Left ventricle myocardium inferior (tissue), 1 donor: ENCODE measurements at regions not wholly inside any gene's neighbourhood (a gene's known extent, or its start where the extent isn't known, plus 50 kb on each side); places are given as distances from the start of the nearest gene placed in this dataset.

ENCODE experiments used
- DNase-seq: peaks from one replicate; pipeline ENCODE4 v3.0.0-alpha.2; 2020
- H3K27ac ChIP-seq: fragments of 200-600 bp; replicated peaks from 2 replicates; pipeline ENCODE4 v1.8.0; 2021
- H3K27me3 ChIP-seq: fragments of 200-600 bp; 2 replicates; pipeline ENCODE4 v1.8.0; 2021; ENCODE audit warnings: low read depth
- H3K36me3 ChIP-seq: fragments of 200-600 bp; 2 replicates; pipeline ENCODE4 v1.8.0; 2021
- H3K4me1 ChIP-seq: fragments of 200-600 bp; 2 replicates; pipeline ENCODE4 v1.8.0; 2021
- H3K4me3 ChIP-seq: fragments of 200-600 bp; 2 replicates; pipeline ENCODE4 v1.8.0; 2021; ENCODE audit warnings: mild to moderate bottlenecking, moderate library complexity
- H3K9me3 ChIP-seq: fragments of 200-600 bp; replicated peaks from 2 replicates; pipeline ENCODE4 v1.8.0; 2021
- CTCF ChIP-seq: fragments of 200-600 bp; IDR thresholded peaks from 2 replicates; pipeline ENCODE4 v1.8.0; 2021; ENCODE audit warnings: antibody characterized with exemption, mild to moderate bottlenecking, borderline replicate concordance
- intact Hi-C: fragments of 100-400 bp; cut with micrococcal nuclease; formaldehyde crosslinking; loops from one replicate; pipeline ENCODE4 v1.11.0; 2022
- donor health status: DM: no; HTN: yes; CAD: no; lungs with severe emphysema.

DNA sequence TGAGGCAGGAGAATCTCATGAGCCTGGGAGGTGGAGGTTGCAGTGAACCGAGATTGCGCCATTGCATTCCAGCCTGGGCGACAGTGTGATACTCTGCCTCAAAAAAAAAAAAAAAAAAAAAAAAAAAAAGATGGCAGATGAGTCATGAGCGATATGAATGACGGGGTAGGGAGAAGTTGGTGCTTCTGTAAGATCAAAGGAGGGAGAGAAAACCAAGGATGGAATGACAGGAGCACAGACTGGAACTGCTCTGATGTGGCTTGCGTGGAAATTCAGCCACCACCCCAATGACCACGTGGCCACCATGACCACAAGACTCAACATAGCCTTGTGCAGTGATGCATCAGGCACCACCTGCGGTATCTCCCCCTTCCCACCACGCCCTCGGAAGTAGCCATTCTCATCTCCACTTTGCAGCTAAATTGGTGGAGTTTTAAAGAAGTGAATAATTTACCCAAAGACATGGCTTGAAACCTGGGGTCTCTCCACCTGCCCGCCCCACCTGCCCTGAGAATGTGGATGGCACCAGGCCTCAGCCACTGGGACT lies 96.0 kb downstream of the ACKR3 start:
- intact Hi-C loops: no loop called here
- Histone ChIP-seq H3K27ac (no peak overlapping the region), H3K27me3 (no peaks in the 10 kb centered on the region), H3K9me3 (peaks cover 15% of the 10 kb centered on the region), H3K4me3 (no peak overlapping the region), H3K36me3 (no peaks in the 10 kb centered on the region), H3K4me1 (peaks cover 36% of the 10 kb centered on the region)
- TF ChIP-seq CTCF: no peak
- DNase-seq: no peak

GRCh38 chr2:236666646-236667204 lies 97.1 kb downstream of the ACKR3 start:
- DNase-seq: no peak
- no peaks in the 10 kb centered on the region for H3K27me3 ChIP-seq
- no peak for TF ChIP-seq CTCF
- no peaks in the 10 kb centered on the region for H3K36me3 ChIP-seq
- H3K9me3 ChIP-seq: peaks cover 15% of the 10 kb centered on the region
- no peak overlapping the region for H3K4me3 ChIP-seq
- H3K4me1 ChIP-seq: peaks cover 25% of the 10 kb centered on the region
- intact Hi-C loops: no loop called here
- no peak overlapping the region for H3K27ac ChIP-seq

GRCh38 chr2:236667526-236667925 lies 97.9 kb downstream of the ACKR3 start:
- Histone ChIP-seq H3K27ac (no peak overlapping the region), H3K4me1 (peaks cover 17% of the 10 kb centered on the region), H3K27me3 (no peaks in the 10 kb centered on the region), H3K9me3 (peaks cover 15% of the 10 kb centered on the region), H3K4me3 (no peak overlapping the region), H3K36me3 (no peaks in the 10 kb centered on the region)
- DNase-seq: no peak
- no peak for TF ChIP-seq CTCF
- intact Hi-C loops: no loop called here

GRCh38 chr2:236668531-236668969 lies 98.9 kb downstream of the ACKR3 start:
- Histone ChIP-seq H3K4me3 (no peak overlapping the region), H3K9me3 (peaks cover 15% of the 10 kb centered on the region)
- intact Hi-C loops: no loop called here

GRCh38 chr2:236670235-236670620 lies 100.6 kb downstream of the ACKR3 start:
- peaks cover 20% of the 10 kb centered on the region for H3K4me1 ChIP-seq
- H3K36me3 ChIP-seq: no peaks in the 10 kb centered on the region
- H3K27ac ChIP-seq: no peak overlapping the region
- TF ChIP-seq CTCF: no peak
- no peak overlapping the region for H3K4me3 ChIP-seq
- no peaks in the 10 kb centered on the region for H3K27me3 ChIP-seq
- intact Hi-C loops: no loop called here
- DNase-seq: no peak
- peaks cover 15% of the 10 kb centered on the region for H3K9me3 ChIP-seq

More at GRCh38 chr2:236668531-236668969, 98.9 kb downstream of the ACKR3 start:
- DNase-seq: no peak
- Histone ChIP-seq H3K4me1 (peaks cover 10% of the 10 kb centered on the region), H3K27me3 (no peaks in the 10 kb centered on the region), H3K36me3 (no peaks in the 10 kb centered on the region), H3K27ac (no peak overlapping the region)
- no peak for TF ChIP-seq CTCF
